Inflammatory macrophage treated with lipopolysaccharide for 1 hour (primary cell): ENCODE measurements at regions not wholly inside any gene's neighbourhood (a gene's known extent, or its start where the extent isn't known, plus 50 kb on each side); places are given as distances from the start of the nearest gene placed in this dataset.
A peak's percentile ranks its signal among the peaks of the same experiment; 100 is the strongest.

Experiments
- DNase-seq, 2 donors: peaks; one replicate each; pipeline ENCODE4 v3.0.0-alpha.2; 2020 to 2022

DNA sequence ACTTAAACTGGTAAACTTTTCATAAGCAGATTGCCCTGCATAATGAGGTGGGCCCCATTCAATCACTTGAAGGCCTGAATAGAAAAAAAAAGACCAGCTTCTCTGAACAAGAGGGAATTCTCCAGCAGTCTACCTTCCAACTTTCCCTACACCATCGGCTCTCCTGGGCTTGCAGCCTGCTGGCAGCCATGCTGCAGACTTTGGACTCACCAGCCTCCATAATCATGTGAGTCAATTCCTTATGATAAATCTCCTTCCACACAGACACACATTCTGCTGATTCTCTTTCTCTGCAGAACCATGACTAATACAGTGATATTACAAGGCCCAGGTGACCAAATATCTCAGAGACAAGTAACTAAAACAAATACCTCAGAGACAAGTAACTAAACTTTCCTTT lies 113.8 kb upstream of the WDR17 start:
- DNase-seq = no peak

DNA sequence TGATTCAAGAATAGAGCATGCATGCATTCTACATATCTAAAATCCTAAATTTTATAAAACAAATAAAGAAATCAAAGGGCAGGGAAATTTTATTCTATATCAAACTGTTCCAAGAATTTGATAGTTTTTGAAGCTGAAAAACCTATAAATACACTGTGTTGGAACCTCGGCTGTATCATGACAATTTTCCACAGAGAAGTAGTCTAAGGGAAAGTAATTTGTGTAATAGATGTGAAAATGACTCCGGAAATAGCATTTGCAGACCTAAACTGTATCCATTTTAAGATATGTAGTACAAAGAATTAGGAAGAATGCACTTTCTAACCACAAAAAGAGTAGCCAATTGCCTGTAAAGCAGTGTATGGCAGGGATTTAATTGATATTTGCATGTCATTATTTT lies 112.5 kb upstream of the WDR17 start:
- no peak for DNase-seq

DNA sequence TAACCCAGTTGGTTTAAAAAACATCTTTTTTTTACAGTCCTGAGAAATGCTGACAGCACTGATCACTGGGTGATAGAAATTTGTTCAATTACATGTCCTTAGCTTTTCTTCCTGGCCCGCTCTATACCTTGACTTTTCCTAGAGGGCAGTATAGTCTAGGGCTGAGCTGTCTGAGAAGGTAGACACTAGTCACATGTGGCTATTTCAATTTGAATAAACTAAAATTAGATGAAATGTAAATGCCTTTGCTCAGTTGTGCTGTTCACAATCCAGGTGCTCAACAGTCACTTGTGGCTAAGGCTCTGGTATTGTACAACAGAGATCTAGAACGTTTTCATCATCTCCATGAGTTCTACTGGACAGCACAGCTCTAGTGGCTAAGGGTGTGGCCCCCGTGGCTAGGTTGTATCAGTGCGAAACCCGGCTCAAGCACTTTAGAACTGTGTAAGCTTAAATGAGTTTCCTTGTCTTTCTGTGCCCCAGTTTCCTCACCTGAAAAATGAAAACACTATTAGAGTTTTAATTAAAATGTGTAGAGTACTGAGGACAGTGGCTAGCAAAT lies 111.6 kb upstream of the WDR17 start:
- DNase-seq = no peak

DNA sequence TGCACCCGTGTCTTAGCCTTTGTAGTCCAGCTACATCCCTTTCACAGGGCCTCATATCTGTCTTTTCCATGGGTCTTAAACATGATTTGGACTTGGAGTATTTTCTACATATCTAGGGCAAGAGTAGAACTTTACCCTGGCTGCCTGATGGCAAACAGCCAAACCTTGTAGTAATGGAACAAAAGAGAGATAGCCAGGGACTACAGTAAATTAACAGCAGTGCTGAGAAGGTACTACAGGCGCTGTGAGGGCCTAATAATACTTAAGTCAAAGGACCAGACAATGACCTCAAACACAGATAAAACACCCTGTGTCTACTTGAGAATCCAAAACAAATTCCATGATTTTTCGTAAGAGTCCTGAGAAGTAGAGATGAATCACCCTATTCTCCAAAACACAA lies 111.0 kb upstream of the WDR17 start:
- DNase-seq = no peak

DNA sequence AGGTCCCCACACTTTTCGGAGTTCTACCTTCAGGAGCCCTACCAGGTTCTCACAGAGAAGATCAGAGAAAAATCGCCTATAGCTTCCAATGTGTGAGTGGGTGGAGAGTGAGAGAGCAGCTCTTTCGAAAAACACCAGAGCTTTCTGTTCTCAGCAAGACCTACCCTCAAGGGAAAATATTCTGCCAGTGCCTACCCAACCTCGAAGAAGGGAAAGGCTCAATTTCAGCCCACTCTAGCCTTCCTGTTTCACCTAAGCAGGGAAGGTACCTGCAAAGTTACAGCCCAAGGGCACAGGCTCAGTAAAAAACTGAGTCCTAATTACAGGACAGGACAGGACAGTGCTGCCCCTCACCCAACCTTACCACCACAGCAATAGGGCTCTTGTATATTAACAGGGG lies 104.0 kb upstream of the WDR17 start:
- DNase-seq = no peak

DNA sequence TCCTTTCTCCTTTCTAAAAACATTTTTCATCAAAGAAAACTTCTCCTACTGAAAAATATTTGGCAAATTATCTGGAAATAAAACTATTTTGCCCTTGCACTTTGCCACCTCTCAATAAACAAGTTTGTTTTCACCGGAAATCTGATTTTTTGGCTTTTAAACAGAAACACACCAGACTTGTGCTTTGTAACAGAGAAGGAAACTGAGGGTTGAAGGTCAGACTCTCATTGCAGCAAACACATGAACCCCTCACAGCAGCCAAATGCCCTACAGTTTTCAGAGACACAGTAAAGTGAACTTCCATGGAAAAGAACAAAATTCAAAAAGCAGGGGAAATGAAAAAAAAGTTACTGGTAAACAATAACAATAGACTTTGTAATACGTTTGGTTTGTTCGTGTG lies 95.6 kb upstream of the WDR17 start:
- no peak for DNase-seq

DNA sequence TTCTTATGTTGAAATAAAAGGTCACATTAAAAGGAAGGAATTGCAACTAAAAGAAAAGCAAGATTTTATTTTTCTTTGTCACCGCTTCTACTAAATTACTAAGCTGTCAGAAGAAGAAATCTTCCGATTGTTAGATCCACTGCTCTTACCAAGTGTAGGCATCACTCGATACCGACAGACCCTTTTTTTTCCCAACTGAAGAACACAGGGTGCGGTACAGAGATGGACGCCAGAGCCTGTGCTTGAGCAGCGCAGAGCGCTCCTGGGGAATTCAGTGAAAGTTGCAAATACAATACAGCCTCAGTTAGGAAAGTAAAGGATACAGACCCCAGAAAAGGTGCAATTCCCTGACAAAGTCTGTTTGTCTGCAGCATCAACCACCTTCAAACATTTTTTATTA lies 94.9 kb upstream of the WDR17 start:
- no peak for DNase-seq

DNA sequence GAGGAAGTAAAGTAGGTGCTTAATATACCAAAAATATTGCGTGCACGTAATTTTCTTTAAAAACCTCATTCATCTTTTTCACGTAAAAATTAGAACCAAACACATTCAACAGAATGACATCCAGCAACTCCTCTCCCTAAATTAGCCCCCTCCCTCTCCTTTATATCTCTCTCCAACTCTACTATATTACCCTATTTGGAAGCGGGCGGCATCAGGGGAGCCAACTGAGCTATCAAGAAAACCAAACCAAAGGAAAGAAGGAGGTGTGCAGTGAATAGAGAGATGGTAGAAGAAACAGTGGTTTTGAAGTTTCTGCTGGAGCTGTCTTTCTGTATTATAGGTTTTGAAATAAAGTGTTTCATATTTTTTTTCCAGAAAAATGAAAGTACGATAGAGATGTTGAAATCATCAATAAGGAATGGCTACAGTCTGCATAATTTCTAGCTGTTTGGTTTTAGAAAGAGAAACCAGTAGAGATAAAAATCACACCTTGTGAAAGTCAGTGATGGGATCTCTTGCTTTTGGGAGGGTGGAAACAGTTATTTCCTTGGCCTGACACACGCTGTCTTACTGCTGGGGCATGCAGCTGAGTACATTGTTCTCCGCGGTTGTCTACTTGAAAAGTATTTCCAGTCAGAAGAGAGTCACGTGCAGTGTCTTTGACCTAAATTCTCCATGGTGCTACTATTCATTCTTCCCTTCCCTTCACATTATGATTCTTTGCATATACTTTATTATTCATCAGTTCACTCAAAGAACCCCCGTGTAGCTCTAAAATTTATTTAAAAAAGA lies 94.1 kb upstream of the WDR17 start:
- DNase-seq = no peak

DNA sequence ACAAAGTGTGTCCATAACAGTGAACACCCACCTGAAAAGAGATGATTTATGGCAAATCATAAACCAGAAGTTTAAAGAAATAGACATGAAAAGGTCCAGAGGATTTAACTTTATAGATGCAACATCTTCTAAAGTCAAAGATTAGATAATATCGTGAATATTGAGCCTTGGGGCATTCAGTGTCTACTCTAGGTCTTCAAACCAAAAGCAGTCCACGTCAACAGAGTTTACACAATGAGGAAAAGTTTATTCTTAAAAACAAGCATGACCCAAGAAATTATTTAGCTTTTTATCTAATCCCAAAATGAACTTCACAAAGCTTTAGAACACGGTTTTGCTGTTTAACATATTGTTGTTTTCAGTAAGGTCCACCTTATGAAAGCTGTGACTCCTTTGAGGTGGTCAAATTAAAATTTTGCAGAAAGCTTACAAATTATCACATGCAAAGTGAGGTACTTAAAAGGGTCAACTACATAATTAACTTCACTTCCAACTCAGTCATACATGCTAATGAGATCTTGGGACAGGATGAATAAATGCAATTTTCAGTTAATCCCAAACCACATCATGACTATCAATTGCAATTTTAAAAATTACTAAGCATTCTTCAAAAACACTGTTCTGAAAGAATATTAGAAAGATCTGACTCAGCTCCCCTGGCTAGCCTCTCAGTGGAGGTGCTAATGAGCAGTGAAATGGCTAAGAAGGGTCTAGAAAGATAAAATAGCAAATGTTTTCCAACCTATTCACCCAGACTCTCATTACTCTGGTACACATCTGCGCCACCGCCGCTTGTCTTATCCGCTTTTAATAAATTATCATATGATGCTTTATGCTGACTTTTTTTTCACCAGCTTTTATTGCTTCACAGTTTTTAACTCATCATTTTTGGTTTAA lies 92.4 kb upstream of the WDR17 start:
- DNase-seq = no peak

DNA sequence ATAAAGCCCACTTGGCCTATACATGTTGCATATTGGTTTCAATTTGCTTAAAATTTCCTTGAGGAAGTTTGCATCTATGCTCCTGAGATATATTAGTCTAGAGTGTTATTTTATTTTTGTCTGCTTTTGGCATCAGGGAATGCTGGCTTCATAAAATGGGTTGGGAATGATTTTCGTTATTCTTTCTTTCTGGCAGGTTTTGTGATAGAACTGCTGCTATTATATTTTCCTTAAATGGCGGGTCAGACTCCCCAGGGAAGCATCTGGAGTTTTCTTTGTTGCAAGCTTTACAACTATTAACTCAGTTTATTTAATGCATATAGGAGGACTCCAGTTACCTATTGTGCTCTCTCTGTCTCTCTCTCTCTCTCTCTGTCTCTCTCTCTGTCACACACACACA lies 82.0 kb upstream of the WDR17 start:
- DNase-seq = no peak

DNA sequence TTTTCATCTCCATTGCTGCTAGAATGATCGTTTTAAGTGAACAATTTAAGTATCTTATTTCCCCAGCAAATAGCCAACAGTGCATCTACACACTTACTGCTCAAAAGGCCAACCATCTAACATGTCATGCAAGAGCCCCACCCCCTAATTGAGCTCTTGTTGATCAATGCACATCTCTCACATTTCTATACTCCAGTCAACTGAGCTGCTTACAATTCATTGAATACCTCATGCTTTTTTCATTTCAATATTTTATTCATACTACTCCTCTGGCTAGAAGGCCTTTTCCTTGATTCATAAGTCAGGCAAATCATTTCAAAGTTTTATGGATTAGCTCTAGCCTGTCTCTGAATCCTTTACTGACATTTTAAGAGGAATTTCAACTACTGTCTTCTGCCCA lies 79.0 kb upstream of the WDR17 start:
- DNase-seq = no peak

DNA sequence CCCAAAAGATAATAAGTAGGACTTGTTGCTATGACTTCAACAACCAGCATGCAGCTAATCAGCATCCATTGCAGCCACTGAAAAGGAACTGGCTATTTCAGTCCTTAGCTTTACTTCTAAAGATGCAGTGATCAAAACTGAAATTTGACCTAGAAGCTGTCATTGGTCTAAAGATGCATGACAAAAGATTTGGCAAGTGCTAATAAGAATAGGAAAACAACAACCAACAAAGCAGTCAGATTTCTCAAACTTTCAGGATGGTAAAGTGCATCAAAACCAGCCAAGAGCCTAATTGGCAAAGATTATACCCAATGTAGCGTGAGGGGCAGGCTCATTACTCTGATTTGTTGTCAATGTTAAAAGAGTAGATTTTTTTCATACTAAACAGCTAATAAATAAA lies 77.1 kb upstream of the WDR17 start:
- no peak for DNase-seq

DNA sequence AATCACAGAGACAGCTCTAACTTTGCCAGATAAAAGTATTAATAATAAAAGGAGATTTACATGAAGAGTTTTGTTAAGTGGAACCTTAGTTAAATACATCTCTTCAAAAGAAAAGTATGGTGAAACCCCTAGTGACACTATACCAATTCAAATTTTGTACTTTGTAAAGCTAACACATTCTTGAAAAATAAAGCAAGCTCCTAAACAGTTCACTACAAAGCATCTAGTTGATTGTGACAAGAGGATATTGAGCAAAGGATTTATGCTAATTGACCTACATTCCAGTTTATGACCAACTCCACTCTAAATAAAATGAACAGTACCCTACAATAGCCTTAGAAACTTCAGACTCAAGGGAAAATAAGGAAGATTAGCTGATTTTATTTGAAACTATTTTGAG lies 69.4 kb upstream of the WDR17 start:
- no peak for DNase-seq

DNA sequence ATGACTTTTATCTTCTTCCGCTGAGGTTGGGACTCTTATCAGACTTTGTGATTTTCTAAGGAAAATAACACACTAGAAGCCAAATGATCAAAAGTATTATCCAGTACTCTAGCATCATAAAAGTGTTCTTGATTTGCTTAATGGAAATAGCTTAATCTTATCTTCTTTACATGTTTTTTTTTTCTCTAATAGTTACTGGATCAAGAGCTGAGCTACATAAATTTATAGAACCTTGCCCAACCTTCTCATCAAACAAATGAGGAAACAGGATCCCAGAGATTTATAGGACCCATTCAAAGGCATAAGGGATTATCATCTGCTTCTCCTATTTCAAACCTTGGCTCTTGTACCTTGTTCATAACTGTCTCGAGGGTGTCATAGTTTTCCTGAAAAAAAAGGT lies 68.3 kb upstream of the WDR17 start:
- no peak for DNase-seq

DNA sequence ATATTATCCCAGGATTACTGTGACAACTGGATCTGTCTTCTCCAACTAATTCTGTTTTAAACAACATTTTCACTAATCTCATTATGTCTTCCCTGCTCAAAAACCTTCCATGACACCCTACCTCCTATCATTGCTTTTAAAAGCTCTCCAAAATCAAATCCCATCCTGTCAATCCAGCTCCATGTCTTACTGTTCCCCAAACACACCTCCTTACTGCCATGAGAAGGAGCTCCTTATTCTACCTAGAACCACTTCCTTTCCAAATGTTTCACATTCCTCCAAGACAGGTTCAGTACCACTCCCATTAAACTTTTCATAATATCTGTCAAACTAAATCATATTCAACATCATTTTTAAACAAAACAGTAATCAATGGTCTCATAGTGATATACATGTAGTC lies 66.9 kb upstream of the WDR17 start:
- DNase-seq = no peak

DNA sequence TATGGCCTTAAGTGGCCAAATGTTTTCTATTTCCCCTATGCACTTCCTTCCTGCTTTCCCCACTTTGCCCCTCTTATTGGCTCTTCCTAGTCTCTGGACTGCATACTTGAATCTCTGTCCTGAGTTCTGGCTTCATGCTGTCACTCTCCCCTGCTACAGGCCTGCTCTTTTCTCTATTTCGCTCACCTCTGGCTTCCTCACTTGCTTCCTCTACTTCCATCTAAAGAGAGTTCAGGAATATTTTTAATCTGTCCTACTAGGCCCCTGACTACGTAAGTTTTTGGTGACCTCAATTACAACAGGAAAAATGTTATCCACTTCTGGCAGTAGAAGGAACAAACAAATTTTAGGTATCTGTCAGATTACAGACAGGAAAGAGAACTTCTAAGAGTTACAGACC lies 65.7 kb upstream of the WDR17 start:
- DNase-seq = no peak

DNA sequence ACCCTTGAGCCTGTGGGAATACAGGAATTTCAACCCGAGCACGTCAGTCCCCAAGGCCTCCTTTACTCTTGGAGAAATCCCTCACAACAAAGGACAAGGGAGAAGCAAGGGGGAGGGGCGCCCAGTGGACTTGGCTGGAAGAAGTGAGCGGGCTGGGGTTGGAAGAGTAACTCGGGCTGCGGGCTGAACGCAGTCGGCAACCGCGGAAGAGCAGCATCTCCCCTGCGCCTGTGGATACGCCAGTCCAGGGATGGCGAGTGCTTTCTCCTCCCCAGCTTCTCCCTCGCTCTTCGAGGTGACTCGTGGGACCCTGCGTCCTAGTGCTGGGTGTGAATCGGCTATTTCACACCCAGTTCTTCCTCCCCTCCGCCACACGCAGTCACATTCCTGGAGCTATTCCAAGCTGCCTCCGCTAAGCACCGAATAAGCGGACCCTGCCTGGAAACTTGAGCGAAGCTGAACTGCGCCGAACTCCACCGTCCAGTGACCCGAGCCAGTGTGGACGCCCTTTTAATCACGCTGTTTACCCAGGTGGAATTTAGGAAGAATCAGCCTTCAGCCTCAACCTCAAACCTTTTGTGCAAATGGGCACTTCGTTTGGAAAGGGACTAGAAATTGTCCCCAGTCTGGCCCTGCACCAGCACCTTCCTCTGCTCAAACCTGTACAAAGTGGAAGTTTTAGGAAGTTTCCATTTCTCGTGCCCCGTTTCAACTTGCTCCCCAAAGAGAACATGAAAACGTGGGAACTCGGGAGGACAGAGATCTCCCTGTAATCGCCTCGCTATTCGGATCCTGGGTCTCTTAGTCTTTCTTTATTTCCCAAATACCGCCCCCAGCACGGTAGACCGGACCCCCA lies 64.3 kb upstream of the WDR17 start:
- no peak for DNase-seq

DNA sequence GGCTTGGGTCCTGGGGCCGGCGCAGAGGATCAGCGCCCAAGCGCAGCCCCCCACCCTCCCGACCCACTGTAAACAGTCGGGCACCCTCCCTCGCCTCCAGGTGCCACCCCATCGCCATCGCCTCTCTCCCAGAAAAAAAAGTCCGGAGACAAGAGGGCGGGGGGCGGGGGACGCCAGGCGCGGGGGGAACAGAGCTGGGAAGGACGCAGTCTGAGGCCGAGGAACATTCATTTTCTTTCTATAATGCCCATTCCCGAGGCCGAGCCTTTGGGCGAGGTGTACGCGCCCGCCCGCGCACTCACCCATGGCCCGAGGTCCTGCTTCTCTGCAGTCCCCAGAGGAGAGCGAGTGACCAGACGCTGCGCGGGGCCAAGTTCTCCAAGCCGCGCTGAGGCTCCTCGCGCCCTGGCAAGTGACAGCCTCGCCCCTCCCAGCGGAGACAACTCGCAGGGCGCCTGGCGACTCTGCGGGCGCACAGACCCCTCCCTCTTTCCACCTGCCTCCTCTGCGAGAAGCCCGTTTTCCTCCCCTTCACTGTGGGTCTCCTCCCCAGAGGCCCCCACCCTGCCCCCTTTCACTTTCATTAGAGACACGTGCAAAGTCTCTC lies 63.5 kb upstream of the WDR17 start:
- DNase-seq = peak in 1 of 2 donors; percentile 2

DNA sequence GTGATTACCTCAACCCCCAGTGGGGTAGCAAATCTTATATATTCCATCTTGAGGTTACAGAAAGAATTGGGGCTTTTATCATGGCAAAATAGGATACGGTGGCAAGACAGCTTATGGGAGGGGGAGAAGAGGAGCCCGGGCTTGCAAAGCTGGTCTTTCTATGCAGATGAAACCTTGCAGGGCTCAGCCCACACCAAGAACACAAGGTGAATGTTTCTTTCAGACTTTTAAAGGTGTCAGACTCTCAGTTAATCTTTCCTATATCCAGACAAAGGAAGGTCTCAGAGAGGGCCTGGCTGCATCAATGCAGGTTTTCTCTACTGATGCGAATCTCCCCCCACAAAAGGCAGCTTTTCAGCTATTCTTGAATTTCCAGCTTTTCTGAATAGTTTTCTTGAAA lies 59.9 kb upstream of the WDR17 start:
- no peak for DNase-seq

DNA sequence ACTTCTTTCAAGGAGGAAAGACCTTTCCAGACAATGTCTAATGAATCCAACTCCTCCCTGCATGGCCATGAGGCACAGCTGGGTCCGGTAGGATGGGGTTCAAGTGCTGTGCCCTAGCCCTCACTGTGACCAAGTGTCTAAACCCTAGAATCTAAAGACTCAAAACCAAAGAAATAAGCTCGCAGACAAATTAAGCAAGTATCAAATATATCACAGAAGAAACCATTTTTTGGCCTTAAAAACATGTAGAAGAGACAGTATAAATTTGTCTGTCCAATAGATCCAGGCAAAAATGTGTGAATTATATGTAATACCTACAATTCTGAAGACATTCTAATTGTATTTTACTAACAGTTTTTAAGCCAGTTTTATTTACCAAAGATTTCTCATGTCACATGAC lies 56.4 kb upstream of the WDR17 start:
- no peak for DNase-seq

DNA sequence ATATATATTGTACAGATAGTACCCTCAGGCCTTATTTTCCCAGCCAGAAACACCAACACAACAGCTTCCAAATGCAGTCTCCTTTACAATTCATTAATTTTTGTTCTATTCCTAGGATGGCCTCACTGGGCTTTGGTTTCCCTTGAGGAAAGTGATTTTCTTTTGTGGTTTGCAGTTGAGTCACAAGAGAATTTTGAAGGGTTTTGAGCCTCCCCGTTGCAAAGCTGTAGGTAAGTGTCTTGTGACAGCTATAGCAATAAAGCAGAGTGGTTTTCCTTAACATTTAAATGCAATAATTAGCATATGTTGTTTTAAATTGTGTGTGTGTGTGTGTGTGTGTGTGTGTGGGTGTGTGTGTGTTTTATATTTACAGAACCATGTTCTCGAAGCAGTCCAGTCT lies 54.1 kb upstream of the WDR17 start:
- no peak for DNase-seq

DNA sequence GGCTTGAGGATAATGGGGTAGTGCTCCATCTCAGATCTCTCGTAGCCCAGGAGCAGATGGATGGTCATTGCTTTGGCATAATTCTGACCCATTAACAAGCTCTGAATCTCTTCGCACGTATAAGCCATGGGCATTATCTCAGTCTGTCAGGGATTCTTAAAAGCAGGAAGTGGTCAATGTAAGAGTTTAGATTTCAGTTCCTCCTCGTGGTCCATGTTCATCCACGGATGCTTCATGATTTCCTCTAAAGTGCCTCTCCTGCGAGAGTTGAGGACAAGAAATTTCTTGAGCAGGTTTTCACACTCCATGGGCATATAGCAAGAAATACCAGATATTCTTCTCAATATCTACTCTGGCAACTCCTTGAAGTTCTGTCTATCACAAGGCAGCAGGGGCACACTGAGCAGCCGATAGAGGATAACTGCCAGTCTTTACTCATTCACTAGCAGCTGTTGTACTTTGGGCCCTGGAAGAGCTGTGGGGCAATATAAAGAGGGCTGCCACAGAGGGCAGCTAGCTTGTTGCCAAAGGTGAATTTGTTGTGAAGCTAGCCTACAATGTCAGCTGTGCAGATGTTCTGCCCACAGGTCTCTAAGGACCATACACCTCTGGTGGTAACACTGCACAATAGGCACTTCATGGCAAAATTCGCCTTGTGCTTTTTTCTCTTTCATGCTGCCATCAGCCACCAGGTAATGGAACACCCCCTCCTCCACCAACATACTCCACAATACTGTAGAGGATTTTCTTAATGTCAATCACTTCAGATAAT lies 52.0 kb upstream of the WDR17 start:
- peak; percentile 5 to 8 for DNase-seq
